Upper lobe of left lung (tissue), 4 donors: ENCODE measurements at regions not wholly inside any gene's neighbourhood (a gene's known extent, or its start where the extent isn't known, plus 50 kb on each side); places are given as distances from the start of the nearest gene placed in this dataset.

Experiments used
- EP300 ChIP-seq, 4 donors: sonication (generic); formaldehyde crosslinking; IDR thresholded peaks; one replicate each; pipeline ENCODE4 v1.5.1; 2017; ENCODE audit warnings: antibody characterized with exemption in 4 of 4, control low read depth in 2 of 4
- POLR2A ChIP-seq, 4 donors: fragments of 450-650 bp; IDR thresholded peaks; one replicate each; pipeline ENCODE4 v1.5.1; 2016 to 2017; ENCODE audit warnings: antibody characterized with exemption in 4 of 4, mild to moderate bottlenecking in 2 of 4

DNA sequence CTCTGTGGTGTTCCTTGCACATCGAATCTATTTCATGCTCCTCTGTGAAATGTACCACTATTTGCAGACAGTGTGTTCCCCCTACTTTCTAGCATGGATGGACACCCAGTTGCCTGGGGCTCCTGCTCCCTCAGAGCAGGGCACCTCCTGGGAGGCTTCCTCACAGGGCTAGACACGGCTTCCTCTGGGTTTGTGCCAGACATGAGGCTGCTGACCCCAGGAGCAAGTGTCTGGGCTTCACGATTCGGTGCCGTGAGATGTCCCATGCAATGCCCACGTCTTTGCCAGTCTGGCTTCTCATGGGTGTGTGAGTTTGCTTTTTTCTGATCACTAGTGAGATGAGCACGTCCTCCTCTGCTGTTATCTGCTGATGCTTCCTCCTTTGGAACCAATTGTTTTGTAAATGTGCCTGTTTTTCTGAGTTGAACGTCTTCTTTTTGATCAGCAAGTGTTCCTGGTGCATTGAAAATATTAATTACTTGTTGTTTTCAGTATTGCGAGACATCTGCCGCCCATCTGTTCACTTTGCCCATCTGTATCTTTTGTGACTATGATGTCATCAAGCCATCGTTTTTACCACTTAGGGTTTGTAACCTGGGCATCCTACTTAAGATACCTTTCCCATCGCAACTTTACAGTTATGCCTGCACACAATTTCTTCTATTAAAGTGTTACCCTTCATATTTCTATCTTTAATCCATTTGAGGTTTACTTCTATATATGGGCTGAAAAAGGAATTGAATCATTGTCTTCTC lies 92.0 kb downstream of the TTLL2 start:
- TF ChIP-seq POLR2A (IDR thresholded peaks at IDR 0.05) (no peak), EP300 (IDR thresholded peaks at IDR 0.05) (no peak)
